A549 (cell line): ENCODE measurements at regions not wholly inside any gene's neighbourhood (a gene's known extent, or its start where the extent isn't known, plus 50 kb on each side); places are given as distances from the start of the nearest gene placed in this dataset.

ENCODE experiments used
- BHLHE40 ChIP-seq: IDR thresholded peaks from 2 replicates; pipeline ENCODE4 v1.6.1; 2012; ENCODE audit warnings: low read depth, low read length, inconsistent platforms
- CTCF ChIP-seq: fragments of >200 bp; sonication (Bioruptor Twin); formaldehyde crosslinking; IDR thresholded peaks from 3 replicates; pipeline ENCODE4 v1.5.1; 2016
- EHF ChIP-seq: fragments of 250-450 bp; sonication (Bioruptor Pico); IDR thresholded peaks from 2 replicates; pipeline ENCODE4 v1.5.0; 2020; ENCODE audit warnings: mild to moderate bottlenecking
- EHMT2 ChIP-seq: fragments of 200-600 bp; sonication (generic); IDR thresholded peaks from 2 replicates; pipeline ENCODE4 v1.6.1; 2016; ENCODE audit warnings: antibody characterized with exemption, low read depth, mild to moderate bottlenecking, moderate library complexity
- EP300 ChIP-seq, 2 experiments: fragments of >200 bp; sonication (Bioruptor Twin); formaldehyde crosslinking; IDR thresholded peaks; 2 replicates in 1 of 2; 3 replicates in 1 of 2; pipeline ENCODE4 v1.6.1; 2016 to 2017
- FOSL2 ChIP-seq, 2 experiments: fragments of 450-650 bp in 1 of 2; fragments of >200 bp in 1 of 2; sonication (Bioruptor Twin) in 1 of 2; formaldehyde crosslinking; IDR thresholded peaks; 2 replicates each; pipeline versions ENCODE4 v1.5.0 to v1.6.1; 2016 to 2020; ENCODE audit warnings: mild to moderate bottlenecking in 1 of 2, moderate library complexity in 1 of 2
- GATA3 ChIP-seq: IDR thresholded peaks from 2 replicates; pipeline ENCODE4 v1.6.1; 2012; ENCODE audit warnings: borderline replicate concordance
- MAZ ChIP-seq: fragments of 150-350 bp; IDR thresholded peaks from 2 replicates; pipeline ENCODE4 v1.6.1; 2014; ENCODE audit warnings: antibody characterized with exemption, low read depth, low read length, borderline replicate concordance
- POLR2A ChIP-seq: IDR thresholded peaks from 2 replicates; pipeline ENCODE4 v1.6.1; 2012; ENCODE audit warnings: mild to moderate bottlenecking, low read length
- RAD21 ChIP-seq, 2 experiments: fragments of >200 bp in 1 of 2; sonication (Bioruptor Twin) in 1 of 2; formaldehyde crosslinking in 1 of 2; IDR thresholded peaks in 1 of 2; conservative IDR thresholded peaks in 1 of 2; 2 replicates in 1 of 2; 3 replicates in 1 of 2; pipeline ENCODE4 v1.6.1; 2012 to 2018; ENCODE audit warnings: inconsistent platforms in 1 of 2
- RFX5 ChIP-seq: fragments of 450-650 bp; IDR thresholded peaks from 2 replicates; pipeline ENCODE4 v1.7.1; 2014; ENCODE audit warnings: antibody characterized with exemption, mild to moderate bottlenecking, moderate library complexity
- TP53 ChIP-seq: fragments of 250-450 bp; sonication (Bioruptor Pico); IDR thresholded peaks from 2 replicates; pipeline ENCODE4 v1.5.0; 2021; ENCODE audit warnings: mild to moderate bottlenecking, moderate library complexity
- TF ChIP-seq, protein P1 (sequence below): IDR thresholded peaks from 2 replicates; pipeline ENCODE4 v1.6.1; 2012
- TF ChIP-seq, protein P2 (sequence below): fragments of 450-650 bp; IDR thresholded peaks from 2 replicates; pipeline ENCODE4 v1.6.1; 2014; ENCODE audit warnings: antibody characterized with exemption

DNA sequence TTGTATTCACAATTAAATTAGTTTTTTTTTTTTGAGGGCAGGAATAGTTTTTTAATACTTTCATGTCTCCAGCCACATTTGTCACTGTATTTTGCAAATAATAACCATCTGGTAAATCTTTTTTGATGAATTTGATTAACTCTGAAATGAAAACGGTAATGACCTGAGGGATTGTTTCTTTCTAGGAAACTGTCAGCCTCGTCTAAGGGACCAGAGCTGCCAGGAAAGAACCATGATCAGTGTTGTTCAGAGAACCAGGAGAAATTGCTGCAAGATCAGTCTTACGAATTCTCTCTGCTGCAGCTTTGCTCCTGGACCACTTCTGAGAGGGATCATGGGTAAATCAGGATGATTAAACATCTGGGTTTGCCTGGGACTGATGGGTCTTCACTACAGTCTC, 114.5 kb upstream of the TAF11L2 start:
- no peak for TF ChIP-seq RAD21 (conservative IDR thresholded peaks at IDR 0.05 in 1 of 2, IDR thresholded peaks at IDR 0.05 in 1 of 2)
- no peak for TF ChIP-seq BHLHE40
- TF ChIP-seq CTCF = no peak
- TF ChIP-seq FOSL2 (IDR thresholded peaks at IDR 0.05) = no peak
- TF ChIP-seq FOSL2 (CRISPR knock-in tag; IDR thresholded peaks at IDR 0.05) = no peak
- TF ChIP-seq EP300 (IDR thresholded peaks at IDR 0.05) = no peak
- no peak for TF ChIP-seq EHF (CRISPR knock-in tag)
- no peak for TF ChIP-seq RFX5
- TF ChIP-seq TP53 (CRISPR knock-in tag) = no peak
- TF ChIP-seq POLR2A = no peak
- TF ChIP-seq, protein P1, sequence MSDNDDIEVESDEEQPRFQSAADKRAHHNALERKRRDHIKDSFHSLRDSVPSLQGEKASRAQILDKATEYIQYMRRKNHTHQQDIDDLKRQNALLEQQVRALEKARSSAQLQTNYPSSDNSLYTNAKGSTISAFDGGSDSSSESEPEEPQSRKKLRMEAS = no peak
- no peak for TF ChIP-seq GATA3
- no peak for TF ChIP-seq MAZ
- TF ChIP-seq EHMT2 = no peak
- TF ChIP-seq, protein P2, sequence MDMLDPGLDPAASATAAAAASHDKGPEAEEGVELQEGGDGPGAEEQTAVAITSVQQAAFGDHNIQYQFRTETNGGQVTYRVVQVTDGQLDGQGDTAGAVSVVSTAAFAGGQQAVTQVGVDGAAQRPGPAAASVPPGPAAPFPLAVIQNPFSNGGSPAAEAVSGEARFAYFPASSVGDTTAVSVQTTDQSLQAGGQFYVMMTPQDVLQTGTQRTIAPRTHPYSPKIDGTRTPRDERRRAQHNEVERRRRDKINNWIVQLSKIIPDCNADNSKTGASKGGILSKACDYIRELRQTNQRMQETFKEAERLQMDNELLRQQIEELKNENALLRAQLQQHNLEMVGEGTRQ = no peak
